ENCODE measurements at regions not wholly inside any gene's neighbourhood (a gene's known extent, or its start where the extent isn't known, plus 50 kb on each side); places are given as distances from the start of the nearest gene placed in this dataset.

DNA sequence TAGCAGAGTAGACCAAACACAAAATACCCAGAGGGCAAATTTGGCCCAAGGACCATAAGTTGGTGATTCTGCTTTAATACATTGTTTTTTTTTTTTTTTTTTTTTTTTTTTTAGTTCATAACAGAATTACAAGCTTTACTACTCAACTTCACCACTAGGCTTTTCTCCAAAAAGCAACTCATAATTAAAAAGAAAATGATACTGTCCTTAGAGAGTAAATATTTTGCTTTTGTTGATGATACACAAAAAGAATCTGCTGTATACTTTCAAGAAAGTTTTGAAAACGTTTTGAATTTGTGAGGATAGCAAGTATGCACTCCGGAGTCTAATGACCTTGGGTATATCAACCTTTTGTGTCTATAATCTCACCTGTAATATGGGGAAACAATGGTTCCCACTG, 68.9 kb upstream of the LMO3 start:
- no peak overlapping the region for H3K4me3 ChIP-seq (ENCODE audit: low read length)
- no peak overlapping the region for H3K9ac ChIP-seq (ENCODE audit: low read length)
- H3K4me2 ChIP-seq (ENCODE audit: low read length): no peak overlapping the region
- no peak for TF ChIP-seq SMC3 (conservative IDR thresholded peaks at IDR 0.05; ENCODE audit: poor library complexity)
- no peak for TF ChIP-seq RAD21 (conservative IDR thresholded peaks at IDR 0.05)
- no peak for TF ChIP-seq POLR2AphosphoS5 (IDR thresholded peaks at IDR 0.05)
- TF ChIP-seq TAF1 (IDR thresholded peaks at IDR 0.05; ENCODE audit: low read depth): no peak
- TF ChIP-seq, protein P1, sequence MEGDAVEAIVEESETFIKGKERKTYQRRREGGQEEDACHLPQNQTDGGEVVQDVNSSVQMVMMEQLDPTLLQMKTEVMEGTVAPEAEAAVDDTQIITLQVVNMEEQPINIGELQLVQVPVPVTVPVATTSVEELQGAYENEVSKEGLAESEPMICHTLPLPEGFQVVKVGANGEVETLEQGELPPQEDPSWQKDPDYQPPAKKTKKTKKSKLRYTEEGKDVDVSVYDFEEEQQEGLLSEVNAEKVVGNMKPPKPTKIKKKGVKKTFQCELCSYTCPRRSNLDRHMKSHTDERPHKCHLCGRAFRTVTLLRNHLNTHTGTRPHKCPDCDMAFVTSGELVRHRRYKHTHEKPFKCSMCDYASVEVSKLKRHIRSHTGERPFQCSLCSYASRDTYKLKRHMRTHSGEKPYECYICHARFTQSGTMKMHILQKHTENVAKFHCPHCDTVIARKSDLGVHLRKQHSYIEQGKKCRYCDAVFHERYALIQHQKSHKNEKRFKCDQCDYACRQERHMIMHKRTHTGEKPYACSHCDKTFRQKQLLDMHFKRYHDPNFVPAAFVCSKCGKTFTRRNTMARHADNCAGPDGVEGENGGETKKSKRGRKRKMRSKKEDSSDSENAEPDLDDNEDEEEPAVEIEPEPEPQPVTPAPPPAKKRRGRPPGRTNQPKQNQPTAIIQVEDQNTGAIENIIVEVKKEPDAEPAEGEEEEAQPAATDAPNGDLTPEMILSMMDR (IDR thresholded peaks at IDR 0.05; ENCODE audit: poor library complexity, severe bottlenecking): no peak
- TF ChIP-seq, protein P2, sequence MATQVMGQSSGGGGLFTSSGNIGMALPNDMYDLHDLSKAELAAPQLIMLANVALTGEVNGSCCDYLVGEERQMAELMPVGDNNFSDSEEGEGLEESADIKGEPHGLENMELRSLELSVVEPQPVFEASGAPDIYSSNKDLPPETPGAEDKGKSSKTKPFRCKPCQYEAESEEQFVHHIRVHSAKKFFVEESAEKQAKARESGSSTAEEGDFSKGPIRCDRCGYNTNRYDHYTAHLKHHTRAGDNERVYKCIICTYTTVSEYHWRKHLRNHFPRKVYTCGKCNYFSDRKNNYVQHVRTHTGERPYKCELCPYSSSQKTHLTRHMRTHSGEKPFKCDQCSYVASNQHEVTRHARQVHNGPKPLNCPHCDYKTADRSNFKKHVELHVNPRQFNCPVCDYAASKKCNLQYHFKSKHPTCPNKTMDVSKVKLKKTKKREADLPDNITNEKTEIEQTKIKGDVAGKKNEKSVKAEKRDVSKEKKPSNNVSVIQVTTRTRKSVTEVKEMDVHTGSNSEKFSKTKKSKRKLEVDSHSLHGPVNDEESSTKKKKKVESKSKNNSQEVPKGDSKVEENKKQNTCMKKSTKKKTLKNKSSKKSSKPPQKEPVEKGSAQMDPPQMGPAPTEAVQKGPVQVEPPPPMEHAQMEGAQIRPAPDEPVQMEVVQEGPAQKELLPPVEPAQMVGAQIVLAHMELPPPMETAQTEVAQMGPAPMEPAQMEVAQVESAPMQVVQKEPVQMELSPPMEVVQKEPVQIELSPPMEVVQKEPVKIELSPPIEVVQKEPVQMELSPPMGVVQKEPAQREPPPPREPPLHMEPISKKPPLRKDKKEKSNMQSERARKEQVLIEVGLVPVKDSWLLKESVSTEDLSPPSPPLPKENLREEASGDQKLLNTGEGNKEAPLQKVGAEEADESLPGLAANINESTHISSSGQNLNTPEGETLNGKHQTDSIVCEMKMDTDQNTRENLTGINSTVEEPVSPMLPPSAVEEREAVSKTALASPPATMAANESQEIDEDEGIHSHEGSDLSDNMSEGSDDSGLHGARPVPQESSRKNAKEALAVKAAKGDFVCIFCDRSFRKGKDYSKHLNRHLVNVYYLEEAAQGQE (IDR thresholded peaks at IDR 0.05; ENCODE audit: borderline replicate concordance): no peak
- TF ChIP-seq EP300 (conservative IDR thresholded peaks at IDR 0.05; ENCODE audit: poor library complexity, severe bottlenecking): no peak
- TF ChIP-seq MXI1 (conservative IDR thresholded peaks at IDR 0.05; ENCODE audit: poor library complexity, severe bottlenecking): no peak
- TF ChIP-seq EZH2 (IDR thresholded peaks at IDR 0.05; ENCODE audit: borderline replicate concordance, insufficient read depth, low read length, poor library complexity, severe bottlenecking): no peak
- no peaks in the 10 kb centered on the region for H3K27me3 ChIP-seq (ENCODE audit: insufficient read depth, low read depth, low read length)
- H3F3A ChIP-seq (ENCODE audit: insufficient read depth, low read length, poor library complexity, severe bottlenecking): no peaks in the 10 kb centered on the region
- no peaks in the 10 kb centered on the region for H3K9me3 ChIP-seq (ENCODE audit: low read length)
- no peaks in the 10 kb centered on the region for H3K9me2 ChIP-seq (ENCODE audit: insufficient read depth, low read length)
- H3K79me2 ChIP-seq (replicated peaks; ENCODE audit: insufficient read depth, low read length): no peaks in the 10 kb centered on the region
- H2AFZ ChIP-seq (ENCODE audit: low read depth, low read length): no peak overlapping the region
- no peaks in the 10 kb centered on the region for H3K36me3 ChIP-seq (ENCODE audit: insufficient read depth, low read length)
- H4K20me1 ChIP-seq (ENCODE audit: insufficient read depth): no peaks in the 10 kb centered on the region
- no peak overlapping the region for H3K27ac ChIP-seq (ENCODE audit: low read length)

DNA sequence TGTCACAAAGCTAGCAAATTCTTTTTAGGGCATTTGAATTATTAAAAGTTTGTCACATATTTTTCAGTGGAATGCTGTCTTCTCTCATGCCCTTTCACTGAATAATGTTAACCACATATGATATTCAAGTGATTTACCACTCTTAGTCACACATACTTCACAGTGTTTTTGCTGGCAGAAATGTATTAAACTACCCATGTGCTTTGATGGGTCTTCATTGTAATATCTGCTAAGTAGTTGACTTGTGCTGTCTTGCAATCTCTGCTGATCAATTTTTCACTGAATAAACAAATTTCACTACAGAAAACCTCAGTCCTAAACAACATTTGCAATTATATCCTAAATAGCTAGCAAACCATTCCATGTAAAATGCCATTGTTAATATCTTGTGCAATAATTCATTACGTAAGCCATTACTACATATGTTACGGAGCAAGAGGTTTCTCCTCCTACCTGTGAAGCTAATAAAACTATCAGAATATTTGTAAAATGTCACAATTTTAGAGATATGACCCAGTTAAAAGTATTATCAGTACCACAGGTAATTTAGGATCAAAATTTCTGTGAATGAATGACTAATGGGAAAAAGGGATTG, 64.6 kb upstream of the LMO3 start:
- Histone ChIP-seq H3K9me2 (ENCODE audit: insufficient read depth, low read length) (no peaks in the 10 kb centered on the region), H3K27ac (ENCODE audit: low read length) (no peak overlapping the region), H2AFZ (ENCODE audit: low read depth, low read length) (no peak overlapping the region), H3K9ac (ENCODE audit: low read length) (no peak overlapping the region), H3K9me3 (ENCODE audit: low read length) (no peaks in the 10 kb centered on the region), H3K79me2 (replicated peaks; ENCODE audit: insufficient read depth, low read length) (no peaks in the 10 kb centered on the region), H3K4me3 (ENCODE audit: low read length) (no peak overlapping the region), H3K27me3 (ENCODE audit: insufficient read depth, low read depth, low read length) (no peaks in the 10 kb centered on the region), H4K20me1 (ENCODE audit: insufficient read depth) (no peaks in the 10 kb centered on the region), H3K4me2 (ENCODE audit: low read length) (no peak overlapping the region), H3F3A (ENCODE audit: insufficient read depth, low read length, poor library complexity, severe bottlenecking) (no peaks in the 10 kb centered on the region), H3K36me3 (ENCODE audit: insufficient read depth, low read length) (no peaks in the 10 kb centered on the region)
- no peak for TF ChIP-seq POLR2AphosphoS5 (IDR thresholded peaks at IDR 0.05)
- TF ChIP-seq RAD21 (conservative IDR thresholded peaks at IDR 0.05): no peak
- TF ChIP-seq SMC3 (conservative IDR thresholded peaks at IDR 0.05; ENCODE audit: poor library complexity): no peak
- no peak for TF ChIP-seq TAF1 (IDR thresholded peaks at IDR 0.05; ENCODE audit: low read depth)
- TF ChIP-seq, protein P1 (IDR thresholded peaks at IDR 0.05; ENCODE audit: poor library complexity, severe bottlenecking): no peak
- TF ChIP-seq EZH2 (IDR thresholded peaks at IDR 0.05; ENCODE audit: borderline replicate concordance, insufficient read depth, low read length, poor library complexity, severe bottlenecking): no peak
- TF ChIP-seq MXI1 (conservative IDR thresholded peaks at IDR 0.05; ENCODE audit: poor library complexity, severe bottlenecking): no peak
- TF ChIP-seq EP300 (conservative IDR thresholded peaks at IDR 0.05; ENCODE audit: poor library complexity, severe bottlenecking): no peak
- TF ChIP-seq, protein P2 (IDR thresholded peaks at IDR 0.05; ENCODE audit: borderline replicate concordance): no peak

Measured in neural cell (in vitro differentiated cells).